HG03196 (cell line): ENCODE measurements at regions not wholly inside any gene's neighbourhood (a gene's known extent, or its start where the extent isn't known, plus 50 kb on each side); places are given as distances from the start of the nearest gene placed in this dataset.

Experiments
- ATAC-seq: cut with Tn5 transposase; IDR thresholded peaks from one replicate; pipeline ENCODE4 v1.9.1; 2021; ENCODE audit not compliant: unreplicated experiment

- no peak for ATAC-seq
These were observed 65.6 kb upstream of the IGFBP3 start for GRCh38 chr7:45986355-45987298.

- no peak for ATAC-seq
These were observed 64.8 kb upstream of the IGFBP3 start for GRCh38 chr7:45985902-45986301.

GRCh38 chr7:45984386-45985295 lies 63.6 kb upstream of the IGFBP3 start:
- no peak for ATAC-seq

GRCh38 chr7:45983720-45984255 lies 62.7 kb upstream of the IGFBP3 start:
- ATAC-seq = no peak

DNA sequence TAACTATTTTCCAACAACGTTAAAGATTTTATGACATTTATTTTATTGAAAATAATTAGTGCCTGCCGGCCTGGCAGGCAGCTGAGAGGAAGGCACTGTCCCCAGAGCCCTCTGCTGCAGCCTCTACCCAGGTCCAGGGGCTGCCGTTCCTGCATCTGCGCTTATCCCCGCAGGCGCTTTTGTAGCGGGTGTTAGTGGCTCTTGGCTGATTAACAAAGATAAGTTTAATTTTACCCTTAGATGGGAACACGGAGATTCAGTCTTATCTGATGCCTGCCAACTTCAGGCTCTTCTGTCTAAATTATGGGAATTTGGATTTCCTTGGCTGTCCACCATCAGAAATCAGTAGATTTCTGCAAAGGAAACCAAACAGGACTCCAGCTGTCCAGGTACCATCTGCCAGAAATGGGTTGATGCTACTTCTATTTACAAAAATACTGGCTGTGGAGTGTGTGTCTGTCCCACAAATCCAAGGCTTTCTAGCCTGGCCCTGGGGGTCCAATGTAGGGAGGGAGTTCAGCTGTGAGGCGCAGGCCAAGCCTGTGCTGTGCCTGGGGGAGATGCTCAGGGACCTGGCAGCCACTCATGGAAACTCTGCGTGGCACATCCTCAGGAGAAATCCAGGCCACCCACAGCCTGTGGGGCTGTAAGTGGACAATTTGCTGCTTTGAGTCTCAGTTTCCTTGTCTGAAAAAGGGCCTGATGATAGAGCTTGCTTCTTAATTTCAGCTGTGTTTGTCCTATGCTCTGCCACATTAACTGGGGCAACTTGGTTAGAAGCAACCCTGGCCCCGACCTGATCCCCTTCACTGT lies 62.0 kb upstream of the IGFBP3 start:
- ATAC-seq = no peak

DNA sequence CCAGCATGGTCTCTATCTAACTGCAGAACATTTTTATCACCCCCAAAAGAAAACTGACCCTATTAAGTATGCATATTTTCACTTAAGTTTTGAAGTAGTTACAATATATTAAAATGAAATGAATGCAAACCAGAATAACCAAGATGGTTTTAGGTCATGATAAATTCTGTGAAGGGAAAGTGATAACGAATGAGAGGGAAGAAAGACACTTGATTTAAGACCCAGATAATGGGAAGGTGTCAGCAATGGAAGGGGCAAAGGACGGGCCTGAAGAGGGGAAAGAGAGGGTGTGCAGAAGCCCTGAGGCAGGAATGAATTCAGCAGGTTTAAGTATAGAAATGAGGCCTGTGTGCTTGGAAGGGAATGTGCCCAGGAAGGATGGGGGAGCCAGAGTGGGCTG lies 61.1 kb upstream of the IGFBP3 start:
- ATAC-seq = no peak

DNA sequence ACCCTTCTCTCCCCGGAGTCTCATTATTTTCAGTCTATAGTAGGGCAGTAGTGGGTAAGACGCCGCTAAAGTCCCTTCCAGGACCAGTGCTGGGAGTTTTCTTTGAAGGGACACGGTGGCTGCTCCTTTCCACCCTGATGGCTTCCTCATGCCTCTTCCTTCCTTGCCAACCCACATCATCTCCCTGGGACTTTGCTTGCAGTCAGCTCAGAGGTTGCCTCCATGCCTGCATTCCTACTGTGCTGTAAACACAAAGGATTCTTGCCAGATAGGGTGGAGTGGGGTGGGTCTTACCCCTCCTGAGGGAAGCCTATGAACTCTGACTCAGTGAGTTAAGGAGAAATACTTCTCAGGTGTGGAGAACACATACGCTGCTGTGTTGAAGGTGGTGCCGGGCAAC lies 59.9 kb upstream of the IGFBP3 start:
- no peak for ATAC-seq

DNA sequence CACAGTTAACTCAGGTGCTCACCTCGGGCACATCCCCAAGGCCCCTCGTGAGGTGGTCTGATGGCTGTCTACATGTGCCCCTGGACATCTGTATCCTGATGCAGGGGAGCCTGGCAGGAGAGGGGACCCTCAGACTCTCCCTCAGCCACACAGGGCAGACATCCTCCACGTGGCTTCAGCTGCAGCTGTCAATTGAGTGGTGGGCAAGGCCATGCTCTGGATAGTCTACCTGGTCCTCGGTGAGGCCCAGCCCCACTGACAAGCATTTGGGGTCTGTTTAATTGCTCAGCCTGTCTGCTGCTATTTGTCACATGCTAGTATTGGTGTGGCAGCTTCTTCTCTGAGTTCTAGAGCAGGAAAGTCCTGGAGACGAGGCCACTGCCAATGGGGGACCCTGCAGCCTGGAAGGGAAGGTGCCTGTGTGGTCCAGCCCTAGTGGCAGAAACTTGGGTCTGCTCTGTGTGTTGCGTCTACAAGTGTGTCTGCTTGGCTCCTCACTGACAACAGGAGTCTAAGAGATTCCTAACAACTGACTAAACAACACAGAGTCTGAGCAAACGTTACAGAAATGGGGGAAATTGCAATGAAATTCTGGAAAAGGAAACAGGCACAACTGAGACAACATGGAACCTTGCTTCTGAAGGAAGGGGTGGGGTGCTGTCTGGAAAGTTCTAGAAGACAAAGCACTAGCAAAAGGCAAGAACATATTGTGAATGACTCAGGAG lies 59.3 kb upstream of the IGFBP3 start:
- no peak for ATAC-seq

DNA sequence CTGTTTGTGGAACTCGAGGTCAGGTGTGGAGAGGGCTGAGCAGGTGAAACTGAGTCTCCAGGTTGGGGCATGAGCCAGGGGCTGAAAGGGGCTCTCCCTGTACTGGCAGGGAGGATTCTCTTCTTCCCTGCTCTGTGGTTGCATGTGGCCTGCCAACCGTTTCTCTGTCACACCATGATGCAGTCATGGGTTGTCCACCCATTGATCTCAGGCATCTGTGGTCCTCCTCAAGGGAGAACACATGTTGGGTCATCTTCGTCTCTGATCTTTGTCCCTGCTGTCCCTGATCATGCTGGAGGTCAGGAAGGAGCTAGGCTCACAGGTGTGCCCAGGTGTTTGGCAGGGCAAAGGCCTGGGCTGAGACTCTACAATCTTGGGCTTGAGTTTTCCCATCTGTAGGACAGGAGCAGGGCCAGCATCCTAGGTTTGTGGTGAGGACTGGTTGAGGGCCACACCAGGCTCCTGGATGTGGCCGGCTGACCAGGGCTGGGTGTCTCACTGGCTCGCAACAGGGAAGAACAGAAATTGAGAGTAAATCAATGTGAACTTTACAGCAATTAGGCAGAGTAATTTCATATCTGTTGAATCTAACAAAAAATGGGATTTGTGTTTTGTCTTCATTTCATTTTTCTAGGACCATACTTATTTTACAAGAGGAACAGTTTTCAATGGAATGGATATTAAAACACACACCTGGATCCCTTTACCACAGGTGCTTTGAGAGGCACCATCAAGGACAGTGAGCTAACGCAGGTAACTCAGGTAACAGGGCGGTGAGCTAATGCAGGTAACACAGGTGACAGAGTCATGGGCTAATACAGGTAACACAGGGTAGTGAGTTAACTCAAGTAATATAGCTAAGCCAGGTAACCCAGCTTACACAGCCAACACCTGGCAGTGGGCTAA lies 58.5 kb upstream of the IGFBP3 start:
- ATAC-seq = no peak

DNA sequence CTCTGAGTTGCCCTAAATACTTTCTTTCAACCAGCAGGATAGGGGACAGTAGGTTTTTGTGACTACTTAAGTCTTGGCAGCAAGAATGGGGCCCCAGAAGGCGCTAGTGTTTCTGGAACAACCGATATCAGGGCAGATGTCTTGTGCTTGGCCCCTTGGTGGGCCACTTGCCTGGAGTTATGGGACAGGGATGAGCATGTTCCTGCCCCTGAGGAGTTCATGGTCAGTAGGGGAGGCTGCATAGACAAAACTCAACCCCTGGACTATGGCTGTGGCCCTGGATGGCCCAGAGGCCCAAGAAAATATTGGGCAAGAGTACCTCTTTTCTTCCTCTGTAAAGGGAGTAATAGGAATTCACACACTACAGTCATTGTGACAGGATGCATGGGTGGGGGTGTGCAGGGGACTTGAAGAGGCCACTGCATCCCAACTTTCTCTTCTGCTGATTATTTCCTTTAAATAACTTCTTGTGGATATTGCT lies 57.7 kb upstream of the IGFBP3 start:
- no peak for ATAC-seq

- ATAC-seq = no peak
These were observed 57.1 kb upstream of the IGFBP3 start for GRCh38 chr7:45978010-45978681.

DNA sequence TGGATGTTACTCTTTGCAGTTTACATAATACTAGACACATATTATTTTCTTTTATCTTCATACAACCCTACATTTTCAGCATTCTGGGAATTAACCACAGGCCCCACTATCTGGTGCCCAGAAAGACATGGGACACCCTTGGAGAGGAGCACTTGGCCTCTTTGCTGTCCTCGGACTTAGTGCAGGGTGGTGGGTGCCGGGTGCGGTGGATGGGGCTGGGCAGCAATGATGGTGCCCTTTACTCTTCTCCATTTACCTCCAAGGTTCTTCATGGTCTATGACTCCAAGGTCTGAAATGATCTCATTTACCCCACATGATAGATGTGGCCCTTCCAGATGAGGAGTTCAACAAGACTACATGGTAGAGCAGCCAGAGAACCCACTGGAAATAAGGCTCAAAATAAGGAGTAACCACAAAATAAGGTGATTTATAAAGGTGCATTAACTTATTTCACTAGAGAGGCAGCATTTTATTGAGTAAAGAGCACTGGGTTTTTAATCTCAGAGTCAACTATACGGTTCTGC lies 56.2 kb upstream of the IGFBP3 start:
- no peak for ATAC-seq

DNA sequence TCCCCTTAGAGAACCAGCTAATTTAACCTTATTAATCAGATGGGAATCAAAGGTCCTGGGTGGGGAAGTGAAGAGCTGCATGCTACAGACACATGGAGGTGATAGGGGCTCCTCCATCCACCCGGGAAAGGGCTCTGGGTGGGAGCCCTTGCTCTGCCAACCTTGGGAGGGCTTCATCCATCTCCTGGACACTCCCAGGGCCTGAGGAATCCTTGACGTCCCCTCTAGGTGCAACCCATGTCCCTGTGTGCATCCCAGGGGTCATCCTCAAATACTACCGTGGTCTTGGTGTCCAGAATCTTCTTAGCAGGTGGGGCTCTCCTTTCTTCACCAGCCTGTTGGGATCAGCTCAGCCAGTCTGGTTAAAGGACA lies 55.4 kb upstream of the IGFBP3 start:
- ATAC-seq = no peak

GRCh38 chr7:45975847-45976484 lies 54.9 kb upstream of the IGFBP3 start:
- no peak for ATAC-seq

DNA sequence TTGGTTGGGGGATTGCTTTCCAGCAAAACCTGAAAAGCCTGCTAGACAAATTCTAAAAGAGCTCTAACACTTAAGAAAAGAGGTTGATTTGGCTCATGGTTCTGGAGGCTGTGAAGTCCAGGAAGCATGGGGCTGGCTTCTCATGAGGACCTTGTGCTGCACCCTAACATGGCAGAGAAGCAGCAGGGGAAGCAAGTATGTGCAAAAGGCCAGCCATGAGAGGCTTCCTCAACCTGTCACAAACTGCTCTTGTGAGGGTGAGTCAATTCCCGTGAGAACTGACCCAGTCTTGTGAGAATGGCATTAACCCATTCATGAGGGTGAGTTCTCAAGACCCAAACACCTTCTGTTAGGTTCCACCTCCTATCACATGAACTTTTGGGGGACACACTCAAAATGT lies 54.3 kb upstream of the IGFBP3 start:
- ATAC-seq = no peak

DNA sequence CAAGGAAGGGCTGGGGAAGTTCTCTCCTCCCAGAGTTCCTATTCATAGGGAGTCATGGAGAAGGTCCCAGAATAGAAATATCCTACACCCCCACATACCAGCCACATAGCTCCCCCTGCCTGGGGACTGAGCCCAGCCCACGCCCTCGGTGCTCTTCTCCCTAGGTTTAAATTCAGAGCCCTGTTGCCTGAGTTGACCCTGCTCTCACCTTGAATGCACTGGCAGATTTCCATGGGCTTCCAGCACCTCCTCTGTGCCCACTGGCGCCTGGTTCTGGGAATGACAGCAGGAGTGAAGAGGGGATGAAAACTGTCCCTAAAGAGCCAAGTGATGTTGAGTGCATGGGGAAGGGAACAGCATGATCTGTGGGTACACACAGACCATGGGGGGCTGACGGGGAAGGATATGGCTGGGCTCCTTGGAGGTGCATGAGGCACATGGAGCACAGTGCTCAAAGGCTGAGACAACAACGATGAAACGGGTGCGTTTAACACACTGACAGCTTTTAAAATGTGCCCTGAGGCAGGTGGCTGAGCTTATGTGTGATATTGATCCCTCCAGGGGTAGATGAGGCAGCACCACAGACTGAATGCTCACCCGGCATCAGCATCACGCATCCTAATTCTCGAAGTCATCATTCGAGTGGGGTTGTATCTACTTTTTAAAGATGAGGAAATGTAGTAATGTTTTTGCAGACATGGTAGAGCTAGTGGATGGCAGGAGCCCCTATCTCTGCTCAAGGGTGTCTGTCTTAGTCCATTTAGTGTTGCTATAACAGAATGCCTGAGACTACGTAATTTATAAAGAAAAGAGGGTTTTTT lies 53.7 kb upstream of the IGFBP3 start:
- no peak for ATAC-seq
